HG03521 (cell line): ENCODE measurements at regions not wholly inside any gene's neighbourhood (a gene's known extent, or its start where the extent isn't known, plus 50 kb on each side); places are given as distances from the start of the nearest gene placed in this dataset.

Experiments used
- ATAC-seq: cut with Tn5 transposase; IDR thresholded peaks from one replicate; pipeline ENCODE4 v1.9.1; 2021; ENCODE audit warnings: mild to moderate bottlenecking, moderate library complexity; ENCODE audit not compliant: unreplicated experiment

GRCh38 chr19:27673986-27674385 lies 1539.0 kb downstream of the UQCRFS1 start:
- no peak for ATAC-seq

- ATAC-seq = no peak
These were observed 1540.5 kb downstream of the UQCRFS1 start for GRCh38 chr19:27672309-27673047.

GRCh38 chr19:27671876-27672275 lies 1541.1 kb downstream of the UQCRFS1 start:
- no peak for ATAC-seq

- ATAC-seq = no peak
These were observed 1552.5 kb downstream of the UQCRFS1 start for GRCh38 chr19:27660428-27660827.

GRCh38 chr19:27657271-27658051 lies 1555.5 kb downstream of the UQCRFS1 start:
- ATAC-seq = no peak

- no peak for ATAC-seq
These were observed 1558.5 kb downstream of the UQCRFS1 start for GRCh38 chr19:27654266-27654990.

- no peak for ATAC-seq
These were observed 1560.2 kb downstream of the UQCRFS1 start for GRCh38 chr19:27652796-27653195.

GRCh38 chr19:27652281-27652680 lies 1560.7 kb downstream of the UQCRFS1 start:
- ATAC-seq = no peak

GRCh38 chr19:27647423-27647822 lies 1565.5 kb downstream of the UQCRFS1 start:
- ATAC-seq = no peak

- ATAC-seq = no peak
These were observed 1577.5 kb downstream of the UQCRFS1 start for GRCh38 chr19:27635401-27635800.

- ATAC-seq = no peak
These were observed 1594.9 kb downstream of the UQCRFS1 start for GRCh38 chr19:27618006-27618405.

GRCh38 chr19:27580906-27581305 lies 1632.0 kb downstream of the UQCRFS1 start:
- no peak for ATAC-seq
